IgD-negative memory B cell (primary cell): ENCODE measurements at regions not wholly inside any gene's neighbourhood (a gene's known extent, or its start where the extent isn't known, plus 50 kb on each side); places are given as distances from the start of the nearest gene placed in this dataset.
A peak's percentile ranks its signal among the peaks of the same experiment; 100 is the strongest.

Experiments used
- H3K27ac Mint-ChIP-seq, 3 donors: one replicate each; pipeline ENCODE4 v1.8.0; 2020 to 2022; ENCODE audit warnings: mild to moderate bottlenecking in 3 of 3, mixed read lengths in 3 of 3, moderate library complexity in 1 of 3
- H3K27me3 Mint-ChIP-seq: one replicate; pipeline ENCODE4 v1.8.0; 2021; ENCODE audit warnings: mixed read lengths
- H3K36me3 Mint-ChIP-seq: one replicate; pipeline ENCODE4 v1.8.0; 2020; ENCODE audit warnings: mild to moderate bottlenecking, mixed read lengths
- H3K4me1 Mint-ChIP-seq, 3 donors: one replicate each; pipeline ENCODE4 v1.8.0; 2020 to 2022; ENCODE audit warnings: mixed read lengths in 3 of 3, mild to moderate bottlenecking in 1 of 3
- H3K4me3 Mint-ChIP-seq, 4 donors: one replicate each; pipeline ENCODE4 v1.8.0; 2020 to 2022; ENCODE audit warnings: mild to moderate bottlenecking in 4 of 4, mixed read lengths in 4 of 4, moderate library complexity in 3 of 4
- H3K9me3 Mint-ChIP-seq, 3 donors: one replicate each; pipeline ENCODE4 v1.8.0; 2020 to 2021; ENCODE audit warnings: mixed read lengths in 3 of 3, mild to moderate bottlenecking in 1 of 3

DNA sequence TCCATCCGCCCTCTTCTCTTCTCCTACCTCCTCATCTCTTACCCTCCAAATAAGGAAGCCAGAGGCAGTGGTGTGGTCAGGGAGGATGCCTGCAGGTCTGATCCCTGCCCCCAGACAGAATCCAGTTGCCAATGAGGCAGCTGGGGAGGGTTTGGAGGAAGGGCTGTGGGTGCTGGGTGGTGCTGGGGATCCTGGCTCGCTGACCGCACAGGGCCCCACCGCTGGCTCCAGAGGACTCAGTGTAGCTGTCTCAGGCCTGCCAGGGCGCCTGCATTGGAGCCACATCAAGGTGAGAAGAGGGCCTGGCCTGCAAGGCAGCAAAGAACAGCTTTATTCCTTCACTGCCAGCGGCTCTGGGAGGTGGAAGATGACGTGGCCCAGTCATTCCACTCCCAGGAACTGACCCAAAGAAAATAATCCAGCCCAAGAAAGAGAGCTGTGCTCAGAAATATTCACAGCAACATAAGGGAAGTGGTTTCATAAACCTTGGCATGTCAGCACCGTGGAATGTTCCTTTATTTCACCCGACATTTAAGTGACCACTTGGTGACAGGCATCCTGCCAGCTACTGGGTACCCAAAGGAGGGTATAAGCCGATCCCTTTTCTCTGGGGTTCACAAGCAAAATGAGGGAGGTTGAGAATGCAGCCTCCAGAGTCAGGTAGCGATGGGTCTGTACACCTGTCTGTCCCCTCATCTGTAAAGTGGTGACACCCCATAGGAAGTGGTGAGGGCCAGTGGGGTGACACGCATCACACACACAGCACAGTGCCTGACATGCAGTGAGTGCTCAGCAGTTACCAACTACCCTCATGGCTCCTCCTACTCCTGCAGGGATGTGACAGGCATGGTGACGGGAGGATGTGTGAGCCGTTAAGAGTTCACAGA is 125.1 kb downstream of the SNX5 start:
- Mint-ChIP-seq H3K27ac (peak overlapping the region in 1 of 3 donors; percentile 32), H3K4me1 (peaks cover 18 to 26% (median 22%) of the 10 kb centered on the region in 3 donors), H3K4me3 (peak overlapping the region in 2 of 4 donors; percentile 30 to 70), H3K36me3 (peaks cover 3% of the 10 kb centered on the region), H3K27me3 (peaks cover 11% of the 10 kb centered on the region), H3K9me3 (peaks cover 0 to 1% (median 0%) of the 10 kb centered on the region in 3 donors)

- peaks cover 10 to 17% (median 12%) of the 10 kb centered on the region in 3 donors for H3K4me1 Mint-ChIP-seq
- H3K27ac Mint-ChIP-seq, result no peak overlapping the region
- peaks cover 3% of the 10 kb centered on the region for H3K36me3 Mint-ChIP-seq
- H3K27me3 Mint-ChIP-seq, result peaks cover 11% of the 10 kb centered on the region
- no peak overlapping the region for H3K4me3 Mint-ChIP-seq
- peaks cover 0 to 1% (median 0%) of the 10 kb centered on the region in 3 donors for H3K9me3 Mint-ChIP-seq
These were observed 126.8 kb downstream of the SNX5 start for GRCh38 chr20:17841751-17842215.

DNA sequence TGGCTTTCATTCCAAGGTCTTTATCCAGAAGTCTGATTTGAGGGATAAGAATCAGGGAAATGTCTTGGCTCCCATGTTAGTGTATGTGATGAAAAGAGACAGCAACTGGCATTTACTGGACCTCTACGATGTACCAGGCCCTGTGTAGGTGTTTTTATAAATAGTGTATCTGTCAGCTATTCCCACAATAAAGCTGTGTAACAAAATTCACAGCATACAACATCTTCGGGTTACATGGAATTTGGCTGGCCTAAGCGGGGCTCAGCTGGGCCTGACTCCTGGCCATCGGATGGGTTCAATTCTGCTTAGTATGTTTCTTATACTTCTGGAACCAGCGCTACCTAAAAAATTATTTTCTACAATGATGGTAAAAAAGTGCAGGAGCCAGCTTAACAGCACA is 128.2 kb downstream of the SNX5 start:
- H3K27ac Mint-ChIP-seq, result no peak overlapping the region
- peaks cover 0 to 1% (median 0%) of the 10 kb centered on the region in 3 donors for H3K9me3 Mint-ChIP-seq
- peaks cover 9% of the 10 kb centered on the region for H3K27me3 Mint-ChIP-seq
- peaks cover 3% of the 10 kb centered on the region for H3K36me3 Mint-ChIP-seq
- no peak overlapping the region for H3K4me3 Mint-ChIP-seq
- peaks cover 0 to 11% (median 6%) of the 10 kb centered on the region in 3 donors for H3K4me1 Mint-ChIP-seq

DNA sequence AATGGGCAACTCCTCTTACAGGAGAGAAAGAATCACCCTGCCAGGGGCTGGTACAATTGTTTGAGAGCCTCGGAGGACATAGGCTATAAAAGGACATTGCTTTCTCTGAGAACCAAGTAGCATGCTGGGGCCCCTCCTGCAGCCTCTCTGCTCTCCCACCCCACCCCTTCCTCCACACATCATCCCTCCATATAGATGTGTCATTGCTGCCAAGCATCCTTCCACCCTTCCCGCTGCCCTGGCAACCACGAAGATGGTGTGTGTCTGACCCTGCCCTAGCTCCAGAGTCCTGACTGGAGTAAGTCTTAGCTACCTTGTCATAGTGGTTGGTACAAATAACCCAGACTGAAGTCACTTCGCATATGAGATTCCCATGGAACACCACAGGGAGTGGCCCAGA is 129.7 kb downstream of the SNX5 start:
- peaks cover 9% of the 10 kb centered on the region for H3K27me3 Mint-ChIP-seq
- H3K36me3 Mint-ChIP-seq, result peaks cover 5% of the 10 kb centered on the region
- H3K27ac Mint-ChIP-seq, result no peak overlapping the region
- peaks cover 0 to 1% (median 0%) of the 10 kb centered on the region in 3 donors for H3K9me3 Mint-ChIP-seq
- H3K4me1 Mint-ChIP-seq, result peaks cover 0 to 7% (median 0%) of the 10 kb centered on the region in 3 donors
- H3K4me3 Mint-ChIP-seq, result no peak overlapping the region

DNA sequence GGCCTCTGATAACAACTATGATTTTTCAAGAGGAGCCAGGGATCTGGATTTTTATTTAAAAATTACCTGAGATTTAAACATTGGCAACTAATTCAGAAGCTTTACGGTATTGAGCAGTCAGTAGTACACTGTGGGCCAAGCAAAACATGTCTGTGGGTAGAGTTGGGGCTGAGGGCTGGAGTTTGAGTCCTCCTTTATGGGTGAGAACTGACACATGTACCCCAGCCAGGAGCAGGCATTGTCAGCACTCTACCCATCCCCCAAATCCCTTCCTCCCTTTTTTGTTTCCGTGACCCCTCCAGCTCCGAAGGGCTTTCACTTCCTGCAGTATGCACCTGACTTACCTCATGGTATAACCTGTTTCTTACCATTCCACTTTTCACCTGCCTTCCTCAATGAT is 131.4 kb downstream of the SNX5 start:
- H3K4me1 Mint-ChIP-seq, result no peaks in the 10 kb centered on the region
- H3K27ac Mint-ChIP-seq, result no peak overlapping the region
- H3K9me3 Mint-ChIP-seq, result peaks cover 0 to 1% (median 0%) of the 10 kb centered on the region in 3 donors
- H3K4me3 Mint-ChIP-seq, result no peak overlapping the region
- H3K27me3 Mint-ChIP-seq, result peaks cover under 1% of the 10 kb centered on the region
- H3K36me3 Mint-ChIP-seq, result peaks cover 5% of the 10 kb centered on the region

DNA sequence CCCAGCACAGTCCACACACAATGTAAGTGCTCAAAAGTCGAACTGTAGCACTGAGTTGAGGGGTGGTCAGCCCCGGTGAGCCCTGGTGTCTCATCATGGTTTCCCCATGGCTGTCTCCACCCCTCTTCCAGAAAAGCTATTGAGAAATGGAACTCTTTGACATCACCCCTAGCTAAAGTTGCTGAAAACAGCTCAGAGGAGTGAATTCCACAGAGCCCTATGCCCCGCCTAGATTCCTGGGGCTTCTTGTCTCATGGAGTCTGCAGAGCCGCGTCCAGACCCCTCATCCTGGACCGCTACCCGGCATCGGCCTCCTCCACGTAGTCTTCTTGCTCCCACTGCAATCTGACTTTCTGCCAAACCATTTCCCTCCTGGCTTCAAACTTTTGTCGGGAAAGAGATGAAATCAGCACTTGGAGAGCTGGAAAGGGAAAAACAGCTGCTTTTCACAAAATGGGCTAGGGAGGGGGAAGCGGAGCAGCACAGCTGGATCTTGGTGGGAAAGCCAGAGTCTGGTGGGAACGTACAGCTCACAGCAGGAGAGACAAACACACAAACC is 132.2 kb downstream of the SNX5 start:
- Mint-ChIP-seq H3K27me3 (no peaks in the 10 kb centered on the region), H3K36me3 (peaks cover 5% of the 10 kb centered on the region), H3K4me1 (no peaks in the 10 kb centered on the region), H3K27ac (peak overlapping the region in 1 of 3 donors; percentile 88), H3K9me3 (peaks cover 0 to 1% (median 0%) of the 10 kb centered on the region in 3 donors), H3K4me3 (no peak overlapping the region)

- Mint-ChIP-seq H3K4me3 (no peak overlapping the region), H3K4me1 (no peaks in the 10 kb centered on the region), H3K27ac (no peak overlapping the region), H3K9me3 (peaks cover 0 to 1% (median 0%) of the 10 kb centered on the region in 3 donors), H3K27me3 (no peaks in the 10 kb centered on the region), H3K36me3 (peaks cover 3% of the 10 kb centered on the region)
These were observed 132.7 kb downstream of the SNX5 start for GRCh38 chr20:17835934-17836300.

DNA sequence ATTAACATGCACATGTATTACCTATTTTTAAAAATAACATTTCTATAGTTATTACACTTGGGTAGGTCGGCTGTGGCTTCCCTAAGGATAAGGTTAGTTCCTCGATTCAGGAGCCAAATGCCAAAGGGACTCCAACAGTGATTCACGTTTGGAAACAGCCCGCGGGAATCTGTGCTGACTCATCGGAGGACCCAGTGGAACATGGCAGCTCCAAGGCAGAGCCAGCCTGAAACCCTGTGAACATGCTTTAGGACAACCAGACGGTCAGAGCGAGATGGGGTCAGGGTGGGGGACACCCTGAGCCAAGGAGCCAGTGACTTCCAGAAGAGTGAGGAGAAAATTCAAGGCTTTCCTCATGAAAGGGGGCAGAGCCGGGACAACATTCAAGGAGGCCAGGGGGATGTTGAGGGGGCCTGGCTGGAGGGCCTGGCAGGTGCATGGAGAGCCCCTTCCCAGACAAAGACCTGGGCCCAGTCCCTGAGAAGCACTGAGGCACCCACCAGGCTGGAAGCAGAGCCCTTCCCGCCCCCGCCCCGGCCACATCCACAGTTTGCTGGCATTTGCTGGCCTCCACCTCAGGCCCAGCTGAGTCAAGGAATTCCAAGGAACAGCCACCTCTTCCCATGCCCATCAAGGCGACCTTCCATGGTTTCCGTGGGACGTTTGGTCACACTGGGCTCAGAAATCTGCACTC is 133.2 kb downstream of the SNX5 start:
- no peaks in the 10 kb centered on the region for H3K9me3 Mint-ChIP-seq
- H3K27ac Mint-ChIP-seq, result no peak overlapping the region
- H3K36me3 Mint-ChIP-seq, result peaks cover 3% of the 10 kb centered on the region
- H3K27me3 Mint-ChIP-seq, result no peaks in the 10 kb centered on the region
- no peaks in the 10 kb centered on the region for H3K4me1 Mint-ChIP-seq
- H3K4me3 Mint-ChIP-seq, result no peak overlapping the region

- no peaks in the 10 kb centered on the region for H3K27me3 Mint-ChIP-seq
These were observed 133.8 kb downstream of the SNX5 start for GRCh38 chr20:17834804-17835203.

DNA sequence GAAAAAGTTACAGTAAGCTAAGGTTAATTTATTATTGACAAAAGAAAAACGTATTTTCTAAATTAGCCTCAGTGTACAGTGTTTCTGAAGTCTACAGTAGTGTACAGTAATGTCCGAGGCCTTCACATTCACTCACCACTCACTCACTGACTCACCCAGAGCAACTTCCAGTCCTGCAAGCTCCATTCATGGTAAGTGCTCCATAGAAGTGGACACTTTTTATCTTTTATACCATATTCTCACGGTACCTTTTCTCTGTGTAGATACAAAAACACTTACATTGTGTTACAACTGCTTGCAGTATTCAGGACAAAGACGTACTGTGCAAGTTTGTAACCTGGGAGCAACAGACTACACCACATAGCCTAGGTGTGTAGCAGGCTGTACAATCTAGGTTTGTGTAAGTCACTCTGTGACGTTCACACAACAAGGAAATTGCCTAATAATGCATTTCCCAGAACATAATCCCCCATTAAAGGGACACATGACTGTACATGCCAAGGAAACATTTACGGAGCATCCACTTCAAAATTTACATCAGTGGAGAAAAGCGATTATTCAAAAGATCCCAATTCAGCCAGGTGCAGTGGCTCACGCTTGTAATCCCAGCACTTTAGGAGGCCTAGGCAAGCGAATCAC is 133.4 kb downstream of the BANF2 start:
- Mint-ChIP-seq H3K9me3 (no peaks in the 10 kb centered on the region), H3K27me3 (peaks cover 4% of the 10 kb centered on the region), H3K4me1 (no peaks in the 10 kb centered on the region), H3K4me3 (no peak overlapping the region), H3K36me3 (peaks cover 3% of the 10 kb centered on the region), H3K27ac (no peak overlapping the region)

More at GRCh38 chr20:17834804-17835203, 133.8 kb downstream of the SNX5 start:
- Mint-ChIP-seq H3K27ac (no peak overlapping the region), H3K4me3 (no peak overlapping the region), H3K36me3 (peaks cover 3% of the 10 kb centered on the region), H3K9me3 (no peaks in the 10 kb centered on the region), H3K4me1 (no peaks in the 10 kb centered on the region)

DNA sequence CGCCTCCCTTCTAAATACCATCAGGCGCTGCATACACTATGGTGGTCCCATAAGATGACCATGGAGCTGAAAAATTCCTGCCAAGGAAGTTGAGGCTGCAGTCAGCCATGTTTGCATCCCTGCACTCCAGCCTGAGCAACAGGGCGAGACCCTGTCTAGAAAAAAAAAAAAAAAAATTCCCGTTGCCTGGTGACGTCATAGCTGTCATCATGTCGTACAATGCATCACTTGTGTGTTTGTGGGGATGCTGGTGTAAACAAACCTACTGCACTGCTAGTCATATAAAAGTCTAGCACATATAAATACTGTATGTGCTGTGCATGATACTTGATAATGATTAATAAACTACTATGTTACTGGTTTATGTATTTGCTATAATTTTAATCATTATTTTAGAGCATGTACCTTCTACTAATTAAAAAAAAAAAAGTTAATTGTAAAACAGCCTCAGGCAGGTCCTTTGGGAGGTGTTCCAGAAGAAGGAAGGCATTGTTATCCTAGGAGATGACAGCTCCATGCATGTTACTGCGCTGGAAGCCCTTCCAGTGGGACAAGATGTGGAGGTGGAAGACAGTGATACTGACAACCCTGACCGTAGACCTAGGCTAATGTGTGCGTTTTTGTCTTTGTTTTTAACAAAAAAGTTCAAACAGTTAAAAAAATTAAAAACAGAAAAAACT is 132.6 kb downstream of the BANF2 start:
- Mint-ChIP-seq H3K27me3 (peaks cover 4% of the 10 kb centered on the region), H3K9me3 (no peaks in the 10 kb centered on the region), H3K4me3 (no peak overlapping the region), H3K4me1 (no peaks in the 10 kb centered on the region), H3K27ac (peak overlapping the region in 1 of 3 donors; percentile 57), H3K36me3 (peaks cover 3% of the 10 kb centered on the region)

GRCh38 chr20:17828598-17829144 is 128.9 kb downstream of the BANF2 start:
- H3K27ac Mint-ChIP-seq, result no peak overlapping the region
- H3K9me3 Mint-ChIP-seq, result no peaks in the 10 kb centered on the region
- peaks cover 0 to 5% (median 0%) of the 10 kb centered on the region in 3 donors for H3K4me1 Mint-ChIP-seq
- H3K36me3 Mint-ChIP-seq, result no peaks in the 10 kb centered on the region
- peaks cover 5% of the 10 kb centered on the region for H3K27me3 Mint-ChIP-seq
- no peak overlapping the region for H3K4me3 Mint-ChIP-seq

- Mint-ChIP-seq H3K27ac (no peak overlapping the region), H3K9me3 (no peaks in the 10 kb centered on the region), H3K36me3 (no peaks in the 10 kb centered on the region), H3K4me3 (no peak overlapping the region), H3K4me1 (peaks cover 0 to 5% (median 0%) of the 10 kb centered on the region in 3 donors), H3K27me3 (peaks cover 5% of the 10 kb centered on the region)
These were observed 128.2 kb downstream of the BANF2 start for GRCh38 chr20:17827759-17828559.
